ENCODE measurements at regions not wholly inside any gene's neighbourhood (a gene's known extent, or its start where the extent isn't known, plus 50 kb on each side); places are given as distances from the start of the nearest gene placed in this dataset.

- Histone ChIP-seq H3K9me3 (no peaks in the 10 kb centered on the region), H3K36me3 (no peaks in the 10 kb centered on the region), H3K4me3 (no peak overlapping the region), H3K4me1 (no peaks in the 10 kb centered on the region), H3K27me3 (no peaks in the 10 kb centered on the region), H3K27ac (no peak overlapping the region)
- no peak for DNase-seq (ENCODE audit: low spot score)
- TF ChIP-seq, protein P1, sequence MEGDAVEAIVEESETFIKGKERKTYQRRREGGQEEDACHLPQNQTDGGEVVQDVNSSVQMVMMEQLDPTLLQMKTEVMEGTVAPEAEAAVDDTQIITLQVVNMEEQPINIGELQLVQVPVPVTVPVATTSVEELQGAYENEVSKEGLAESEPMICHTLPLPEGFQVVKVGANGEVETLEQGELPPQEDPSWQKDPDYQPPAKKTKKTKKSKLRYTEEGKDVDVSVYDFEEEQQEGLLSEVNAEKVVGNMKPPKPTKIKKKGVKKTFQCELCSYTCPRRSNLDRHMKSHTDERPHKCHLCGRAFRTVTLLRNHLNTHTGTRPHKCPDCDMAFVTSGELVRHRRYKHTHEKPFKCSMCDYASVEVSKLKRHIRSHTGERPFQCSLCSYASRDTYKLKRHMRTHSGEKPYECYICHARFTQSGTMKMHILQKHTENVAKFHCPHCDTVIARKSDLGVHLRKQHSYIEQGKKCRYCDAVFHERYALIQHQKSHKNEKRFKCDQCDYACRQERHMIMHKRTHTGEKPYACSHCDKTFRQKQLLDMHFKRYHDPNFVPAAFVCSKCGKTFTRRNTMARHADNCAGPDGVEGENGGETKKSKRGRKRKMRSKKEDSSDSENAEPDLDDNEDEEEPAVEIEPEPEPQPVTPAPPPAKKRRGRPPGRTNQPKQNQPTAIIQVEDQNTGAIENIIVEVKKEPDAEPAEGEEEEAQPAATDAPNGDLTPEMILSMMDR (IDR thresholded peaks at IDR 0.05) = no peak
Measured at GRCh38 chr11:91394073-91394726, 830.4 kb upstream of the FAT3 start.

GRCh38 chr11:91382946-91383345 is 841.7 kb upstream of the FAT3 start:
- DNase-seq (ENCODE audit: low spot score) = no peak
- H3K4me1 ChIP-seq = no peaks in the 10 kb centered on the region
- TF ChIP-seq, protein P1 (IDR thresholded peaks at IDR 0.05) = no peak
- H3K36me3 ChIP-seq = no peaks in the 10 kb centered on the region
- no peaks in the 10 kb centered on the region for H3K27me3 ChIP-seq
- no peaks in the 10 kb centered on the region for H3K9me3 ChIP-seq
- H3K27ac ChIP-seq = no peak overlapping the region
- H3K4me3 ChIP-seq = no peak overlapping the region

DNA sequence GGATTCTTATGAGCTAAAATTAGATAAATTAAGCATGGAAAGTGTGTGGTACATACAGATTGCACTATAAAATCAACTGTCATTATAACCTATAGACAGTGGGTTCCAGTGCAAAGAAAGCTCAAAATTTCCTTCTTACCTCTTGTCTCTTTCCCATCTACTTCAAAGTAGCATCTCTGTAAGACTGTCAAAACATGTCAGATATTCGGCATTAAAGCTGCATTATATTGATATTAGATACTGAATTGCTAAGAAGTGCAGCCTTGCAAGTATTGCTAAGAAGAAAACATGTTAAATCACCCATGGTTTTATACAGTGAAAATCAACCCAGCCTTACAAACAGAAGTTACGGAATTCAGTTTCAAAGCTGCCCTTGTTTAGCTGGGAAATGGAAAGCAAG is 849.8 kb upstream of the FAT3 start:
- no peak overlapping the region for H3K4me3 ChIP-seq
- H3K4me1 ChIP-seq = no peaks in the 10 kb centered on the region
- no peaks in the 10 kb centered on the region for H3K9me3 ChIP-seq
- TF ChIP-seq, protein P1 (IDR thresholded peaks at IDR 0.05) = no peak
- H3K27me3 ChIP-seq = no peaks in the 10 kb centered on the region
- no peaks in the 10 kb centered on the region for H3K36me3 ChIP-seq
- no peak overlapping the region for H3K27ac ChIP-seq
- DNase-seq (ENCODE audit: low spot score) = no peak

GRCh38 chr11:91373497-91373896 is 851.1 kb upstream of the FAT3 start:
- Histone ChIP-seq H3K4me3 (no peak overlapping the region), H3K27me3 (no peaks in the 10 kb centered on the region), H3K9me3 (no peaks in the 10 kb centered on the region), H3K27ac (no peak overlapping the region), H3K4me1 (no peaks in the 10 kb centered on the region), H3K36me3 (no peaks in the 10 kb centered on the region)
- TF ChIP-seq, protein P1 (IDR thresholded peaks at IDR 0.05) = no peak
- no peak for DNase-seq (ENCODE audit: low spot score)

- DNase-seq (ENCODE audit: low spot score) = no peak
- Histone ChIP-seq H3K27me3 (no peaks in the 10 kb centered on the region), H3K4me3 (no peak overlapping the region), H3K9me3 (no peaks in the 10 kb centered on the region), H3K36me3 (no peaks in the 10 kb centered on the region), H3K4me1 (no peaks in the 10 kb centered on the region), H3K27ac (no peak overlapping the region)
- TF ChIP-seq, protein P1 (IDR thresholded peaks at IDR 0.05) = no peak
Measured at GRCh38 chr11:91366816-91367215, 857.8 kb upstream of the FAT3 start.

- Histone ChIP-seq H3K9me3 (no peaks in the 10 kb centered on the region), H3K36me3 (no peaks in the 10 kb centered on the region), H3K4me1 (no peaks in the 10 kb centered on the region), H3K4me3 (no peak overlapping the region), H3K27ac (no peak overlapping the region), H3K27me3 (no peaks in the 10 kb centered on the region)
- TF ChIP-seq, protein P1 (IDR thresholded peaks at IDR 0.05) = no peak
- no peak for DNase-seq (ENCODE audit: low spot score)
Measured at GRCh38 chr11:91365986-91366585, 858.5 kb upstream of the FAT3 start.

Measured in right atrium auricular region (tissue), 2 donors.